ENCODE measurements at regions not wholly inside any gene's neighbourhood (a gene's known extent, or its start where the extent isn't known, plus 50 kb on each side); places are given as distances from the start of the nearest gene placed in this dataset.

DNA sequence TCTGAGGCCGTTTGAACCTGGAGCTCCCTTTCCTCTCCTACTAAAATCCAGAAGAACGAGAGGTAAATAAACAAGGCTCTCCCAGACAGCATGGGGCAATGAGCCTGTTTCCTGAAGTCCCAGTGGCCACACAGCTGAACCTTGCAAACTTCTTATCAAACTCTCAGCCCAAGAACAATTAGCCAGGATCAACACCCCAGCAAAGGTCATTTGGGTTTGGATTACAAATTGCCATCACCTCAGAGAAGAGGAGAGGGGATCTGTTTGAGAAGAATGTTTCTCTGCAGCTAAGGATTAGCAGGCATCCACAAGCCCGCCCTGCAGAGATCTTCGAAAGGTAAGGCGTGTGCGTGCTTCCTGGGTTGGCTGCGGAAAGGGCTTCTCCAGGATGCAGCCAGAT lies 201.9 kb upstream of the SOX1 start:
- no peak for TF ChIP-seq MYC (IDR thresholded peaks at IDR 0.05; ENCODE audit: insufficient read depth, insufficient read length, insufficient replicate concordance, low read length, severe bottlenecking)
- TF ChIP-seq SIN3A (IDR thresholded peaks at IDR 0.05; ENCODE audit: low read depth, low read length) = no peak
- TF ChIP-seq CTCF (IDR thresholded peaks at IDR 0.05 in 2 of 3, conservative IDR thresholded peaks at IDR 0.05 in 1 of 3; ENCODE audit: control insufficient read depth in 2 of 3, extremely low read depth in 1 of 3, insufficient read depth in 1 of 3, low read depth in 3 of 3, low read length in 3 of 3) = no peak
- no peak for TF ChIP-seq IRF3 (IDR thresholded peaks at IDR 0.05)
- TF ChIP-seq TCF12 (IDR thresholded peaks at IDR 0.05; ENCODE audit: low read depth, low read length) = no peak
- no peak for TF ChIP-seq NFIC (IDR thresholded peaks at IDR 0.05; ENCODE audit: low read depth, low read length)

All from GM12878 (cell line).